CD4-positive, alpha-beta T cell treated with Interleukin-15 for 1 hour (primary cell): ENCODE measurements at regions not wholly inside any gene's neighbourhood (a gene's known extent, or its start where the extent isn't known, plus 50 kb on each side); places are given as distances from the start of the nearest gene placed in this dataset.
A peak's percentile ranks its signal among the peaks of the same experiment; 100 is the strongest.

Source experiments
- DNase-seq: peaks from one replicate; pipeline ENCODE4 v3.0.0-alpha.2; 2020

GRCh38 chr14:98161356-98161755 lies 1110.6 kb downstream of the BCL11B start:
- DNase-seq, result no peak

- DNase-seq, result no peak
These were observed 1108.9 kb downstream of the BCL11B start for GRCh38 chr14:98162856-98163805.

GRCh38 chr14:98163873-98164272 lies 1108.1 kb downstream of the BCL11B start:
- no peak for DNase-seq

GRCh38 chr14:98165976-98166375 lies 1106.0 kb downstream of the BCL11B start:
- no peak for DNase-seq

GRCh38 chr14:98167275-98167674 lies 1104.7 kb downstream of the BCL11B start:
- DNase-seq, result no peak

GRCh38 chr14:98167705-98168104 lies 1104.3 kb downstream of the BCL11B start:
- no peak for DNase-seq

- DNase-seq, result no peak
These were observed 1103.6 kb downstream of the BCL11B start for GRCh38 chr14:98168211-98168985.

GRCh38 chr14:98169170-98169587 lies 1102.8 kb downstream of the BCL11B start:
- no peak for DNase-seq

GRCh38 chr14:98170575-98170974 lies 1101.4 kb downstream of the BCL11B start:
- DNase-seq, result no peak

- DNase-seq, result no peak
These were observed 1100.3 kb downstream of the BCL11B start for GRCh38 chr14:98171654-98172053.

GRCh38 chr14:98172243-98172778 lies 1099.7 kb downstream of the BCL11B start:
- no peak for DNase-seq

GRCh38 chr14:98173305-98173704 lies 1098.7 kb downstream of the BCL11B start:
- peak; percentile 78 for DNase-seq

GRCh38 chr14:98174041-98174440 lies 1098.0 kb downstream of the BCL11B start:
- no peak for DNase-seq

GRCh38 chr14:98175436-98175835 lies 1096.6 kb downstream of the BCL11B start:
- no peak for DNase-seq

GRCh38 chr14:98175881-98176280 lies 1096.1 kb downstream of the BCL11B start:
- DNase-seq, result no peak

- DNase-seq, result no peak
These were observed 1095.1 kb downstream of the BCL11B start for GRCh38 chr14:98176892-98177291.

- no peak for DNase-seq
These were observed 1094.4 kb downstream of the BCL11B start for GRCh38 chr14:98177551-98177950.

- no peak for DNase-seq
These were observed 1090.8 kb downstream of the BCL11B start for GRCh38 chr14:98181241-98181640.

GRCh38 chr14:98181768-98182167 lies 1090.2 kb downstream of the BCL11B start:
- no peak for DNase-seq

- no peak for DNase-seq
These were observed 1089.5 kb downstream of the BCL11B start for GRCh38 chr14:98182393-98183055.

- DNase-seq, result no peak
These were observed 1088.4 kb downstream of the BCL11B start for GRCh38 chr14:98183556-98183955.

GRCh38 chr14:98184457-98184856 lies 1087.5 kb downstream of the BCL11B start:
- DNase-seq, result no peak

GRCh38 chr14:98185036-98185435 lies 1087.0 kb downstream of the BCL11B start:
- no peak for DNase-seq
